ENCODE measurements at regions not wholly inside any gene's neighbourhood (a gene's known extent, or its start where the extent isn't known, plus 50 kb on each side); places are given as distances from the start of the nearest gene placed in this dataset.
"Not testable (repeated sequence)": the region's sequence is repeated elsewhere in the genome, so short reads cannot be mapped to it uniquely, and the experiment has no call there.

GRCh38 chr3:107470496-107470895, 52.3 kb upstream of the BBX start:
- DNase-seq, result not testable (repeated sequence)

Measured in NCI-H446 (cell line).